ENCODE measurements at regions not wholly inside any gene's neighbourhood (a gene's known extent, or its start where the extent isn't known, plus 50 kb on each side); places are given as distances from the start of the nearest gene placed in this dataset.
"Not testable (repeated sequence)": the region's sequence is repeated elsewhere in the genome, so short reads cannot be mapped to it uniquely, and the experiment has no call there.

- Mint-ChIP-seq H3K36me3 (ENCODE audit: low read depth) (no peaks in the 10 kb centered on the region), H3K27ac (no peak overlapping the region), H3K4me3 (no peak overlapping the region), H3K27me3 (no peaks in the 10 kb centered on the region), H3K4me1 (no peaks in the 10 kb centered on the region), H3K9me3 (peaks cover 11% of the 10 kb centered on the region)
- no peak for ATAC-seq (replicated peaks)
Observed at GRCh38 chr10:106267591-106267990, 896.9 kb downstream of the SORCS1 start.

- H3K4me3 Mint-ChIP-seq; ATAC-seq (replicated peaks); H3K4me1 Mint-ChIP-seq; H3K9me3 Mint-ChIP-seq; H3K27ac Mint-ChIP-seq; H3K36me3 Mint-ChIP-seq (ENCODE audit: low read depth); H3K27me3 Mint-ChIP-seq: not testable (repeated sequence)
Observed at GRCh38 chr10:106257432-106257831, 907.1 kb downstream of the SORCS1 start.

GRCh38 chr10:106255111-106255678, 909.3 kb downstream of the SORCS1 start:
- H3K4me3 Mint-ChIP-seq = no peak overlapping the region
- no peaks in the 10 kb centered on the region for H3K27me3 Mint-ChIP-seq
- no peak overlapping the region for H3K27ac Mint-ChIP-seq
- no peak for ATAC-seq (replicated peaks)
- peaks cover 6% of the 10 kb centered on the region for H3K9me3 Mint-ChIP-seq
- no peaks in the 10 kb centered on the region for H3K36me3 Mint-ChIP-seq (ENCODE audit: low read depth)
- H3K4me1 Mint-ChIP-seq = no peaks in the 10 kb centered on the region

- no peaks in the 10 kb centered on the region for H3K36me3 Mint-ChIP-seq (ENCODE audit: low read depth)
- peaks cover 11% of the 10 kb centered on the region for H3K9me3 Mint-ChIP-seq
- H3K27ac Mint-ChIP-seq = no peak overlapping the region
- ATAC-seq (replicated peaks) = no peak
- no peaks in the 10 kb centered on the region for H3K27me3 Mint-ChIP-seq
- H3K4me3 Mint-ChIP-seq = no peak overlapping the region
- H3K4me1 Mint-ChIP-seq = no peaks in the 10 kb centered on the region
Observed at GRCh38 chr10:106254071-106254470, 910.4 kb downstream of the SORCS1 start.

GRCh38 chr10:106252541-106252940, 912.0 kb downstream of the SORCS1 start:
- Mint-ChIP-seq H3K4me3 (no peak overlapping the region), H3K36me3 (ENCODE audit: low read depth) (no peaks in the 10 kb centered on the region), H3K9me3 (peaks cover 11% of the 10 kb centered on the region), H3K4me1 (no peaks in the 10 kb centered on the region), H3K27ac (no peak overlapping the region), H3K27me3 (no peaks in the 10 kb centered on the region)
- no peak for ATAC-seq (replicated peaks)

GRCh38 chr10:106251573-106251972, 912.9 kb downstream of the SORCS1 start:
- H3K9me3 Mint-ChIP-seq = peaks cover 11% of the 10 kb centered on the region
- H3K4me3 Mint-ChIP-seq = no peak overlapping the region
- ATAC-seq (replicated peaks) = no peak
- H3K36me3 Mint-ChIP-seq (ENCODE audit: low read depth) = no peaks in the 10 kb centered on the region
- no peaks in the 10 kb centered on the region for H3K27me3 Mint-ChIP-seq
- H3K27ac Mint-ChIP-seq = no peak overlapping the region
- no peaks in the 10 kb centered on the region for H3K4me1 Mint-ChIP-seq

GRCh38 chr10:106242301-106242700, 922.2 kb downstream of the SORCS1 start:
- no peaks in the 10 kb centered on the region for H3K4me1 Mint-ChIP-seq
- ATAC-seq (replicated peaks) = no peak
- H3K4me3 Mint-ChIP-seq = no peak overlapping the region
- H3K9me3 Mint-ChIP-seq = no peaks in the 10 kb centered on the region
- no peaks in the 10 kb centered on the region for H3K27me3 Mint-ChIP-seq
- H3K27ac Mint-ChIP-seq = no peak overlapping the region
- no peaks in the 10 kb centered on the region for H3K36me3 Mint-ChIP-seq (ENCODE audit: low read depth)

- Mint-ChIP-seq H3K36me3 (ENCODE audit: low read depth) (no peaks in the 10 kb centered on the region), H3K4me3 (no peak overlapping the region), H3K4me1 (no peaks in the 10 kb centered on the region), H3K27ac (no peak overlapping the region), H3K27me3 (no peaks in the 10 kb centered on the region), H3K9me3 (no peaks in the 10 kb centered on the region)
- ATAC-seq (replicated peaks) = no peak
Observed at GRCh38 chr10:106226828-106227227, 937.7 kb downstream of the SORCS1 start.

GRCh38 chr10:106226142-106226541, 938.4 kb downstream of the SORCS1 start:
- H3K27me3 Mint-ChIP-seq = no peaks in the 10 kb centered on the region

GRCh38 chr10:106224676-106225075, 939.8 kb downstream of the SORCS1 start:
- no peaks in the 10 kb centered on the region for H3K36me3 Mint-ChIP-seq (ENCODE audit: low read depth)
- no peak overlapping the region for H3K27ac Mint-ChIP-seq
- no peaks in the 10 kb centered on the region for H3K4me1 Mint-ChIP-seq
- no peaks in the 10 kb centered on the region for H3K27me3 Mint-ChIP-seq
- no peak for ATAC-seq (replicated peaks)
- no peaks in the 10 kb centered on the region for H3K9me3 Mint-ChIP-seq
- no peak overlapping the region for H3K4me3 Mint-ChIP-seq

More at GRCh38 chr10:106226142-106226541, 938.4 kb downstream of the SORCS1 start:
- Mint-ChIP-seq H3K9me3 (no peaks in the 10 kb centered on the region), H3K27ac (no peak overlapping the region), H3K4me3 (no peak overlapping the region), H3K4me1 (no peaks in the 10 kb centered on the region), H3K36me3 (ENCODE audit: low read depth) (no peaks in the 10 kb centered on the region)
- no peak for ATAC-seq (replicated peaks)

- Mint-ChIP-seq H3K27ac (no peak overlapping the region), H3K36me3 (ENCODE audit: low read depth) (no peaks in the 10 kb centered on the region), H3K9me3 (no peaks in the 10 kb centered on the region), H3K27me3 (no peaks in the 10 kb centered on the region), H3K4me3 (no peak overlapping the region), H3K4me1 (no peaks in the 10 kb centered on the region)
- no peak for ATAC-seq (replicated peaks)
Observed at GRCh38 chr10:106217627-106218026, 946.9 kb downstream of the SORCS1 start.

- Mint-ChIP-seq H3K4me3 (no peak overlapping the region), H3K4me1 (no peaks in the 10 kb centered on the region), H3K36me3 (ENCODE audit: low read depth) (no peaks in the 10 kb centered on the region), H3K27ac (no peak overlapping the region), H3K27me3 (no peaks in the 10 kb centered on the region), H3K9me3 (peaks cover 6% of the 10 kb centered on the region)
- ATAC-seq (replicated peaks) = no peak
Observed at GRCh38 chr10:106216085-106216484, 948.4 kb downstream of the SORCS1 start.

GRCh38 chr10:106214243-106214642, 950.3 kb downstream of the SORCS1 start:
- no peaks in the 10 kb centered on the region for H3K36me3 Mint-ChIP-seq (ENCODE audit: low read depth)
- no peak for ATAC-seq (replicated peaks)
- peaks cover 11% of the 10 kb centered on the region for H3K9me3 Mint-ChIP-seq
- H3K4me1 Mint-ChIP-seq = no peaks in the 10 kb centered on the region
- H3K27ac Mint-ChIP-seq = no peak overlapping the region
- H3K4me3 Mint-ChIP-seq = no peak overlapping the region
- no peaks in the 10 kb centered on the region for H3K27me3 Mint-ChIP-seq

- Mint-ChIP-seq H3K27ac (no peak overlapping the region), H3K27me3 (no peaks in the 10 kb centered on the region), H3K4me1 (no peaks in the 10 kb centered on the region), H3K36me3 (ENCODE audit: low read depth) (no peaks in the 10 kb centered on the region), H3K9me3 (peaks cover 11% of the 10 kb centered on the region), H3K4me3 (no peak overlapping the region)
- ATAC-seq (replicated peaks) = no peak
Observed at GRCh38 chr10:106213493-106213892, 951.0 kb downstream of the SORCS1 start.

GRCh38 chr10:106198275-106198674, 966.2 kb downstream of the SORCS1 start:
- Mint-ChIP-seq H3K9me3 (no peaks in the 10 kb centered on the region), H3K36me3 (ENCODE audit: low read depth) (no peaks in the 10 kb centered on the region), H3K4me1 (no peaks in the 10 kb centered on the region), H3K27me3 (no peaks in the 10 kb centered on the region), H3K27ac (no peak overlapping the region), H3K4me3 (no peak overlapping the region)
- no peak for ATAC-seq (replicated peaks)

GRCh38 chr10:106189292-106189691, 975.2 kb downstream of the SORCS1 start:
- Mint-ChIP-seq H3K4me1 (no peaks in the 10 kb centered on the region), H3K27ac (no peak overlapping the region), H3K27me3 (no peaks in the 10 kb centered on the region), H3K4me3 (no peak overlapping the region), H3K9me3 (no peaks in the 10 kb centered on the region), H3K36me3 (ENCODE audit: low read depth) (no peaks in the 10 kb centered on the region)
- ATAC-seq (replicated peaks) = no peak
